ENCODE measurements at regions not wholly inside any gene's neighbourhood (a gene's known extent, or its start where the extent isn't known, plus 50 kb on each side); places are given as distances from the start of the nearest gene placed in this dataset.

DNA sequence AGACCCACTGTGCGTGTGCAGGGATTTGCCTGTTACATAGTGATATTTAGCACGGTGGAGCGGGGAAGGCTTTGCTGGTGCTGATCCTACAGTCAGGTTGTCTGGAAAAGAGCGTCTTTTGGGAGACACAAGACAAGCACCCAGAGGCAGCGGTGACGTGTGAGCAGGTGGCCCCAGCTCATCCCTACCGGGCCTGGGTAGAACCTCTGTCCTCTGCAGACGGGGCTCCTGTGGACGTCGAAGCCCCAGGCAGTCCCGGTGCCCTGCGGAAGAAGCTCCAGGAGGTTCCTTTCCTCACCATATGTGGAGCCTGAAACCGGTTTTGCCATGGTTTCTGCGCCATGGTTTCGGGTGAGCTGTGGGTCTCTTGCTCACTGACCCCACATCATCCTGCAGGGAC lies 68.9 kb upstream of the AFDN start:
- no peaks in the 10 kb centered on the region for H3K36me3 ChIP-seq (ENCODE audit: control insufficient read depth, insufficient read depth, low read length)
- no peak overlapping the region for H3K4me2 ChIP-seq (ENCODE audit: low read depth, low read length)
- no peak overlapping the region for H2BK20ac ChIP-seq (ENCODE audit: low read depth, low read length)
- H2AK9ac ChIP-seq (replicated peaks; ENCODE audit: low read depth, low read length, poor library complexity), result no peak overlapping the region
- no peak overlapping the region for H4K5ac ChIP-seq (ENCODE audit: low read depth, low read length)
- no peaks in the 10 kb centered on the region for H3K79me1 ChIP-seq (ENCODE audit: low read depth in 1 of 2, low read length in 2 of 2)
- ChIA-PET POLR2A (ENCODE audit: unreplicated experiment) (no interaction called here), CTCF (no interaction called here)
- ATAC-seq (ENCODE audit: low read depth) (no peak), DNase-seq (no peak)
- H3K27ac ChIP-seq (ENCODE audit: insufficient read depth, low read length), result no peak overlapping the region
- TF ChIP-seq RAD21 (IDR thresholded peaks at IDR 0.05; ENCODE audit: low read length), result no peak
- no peak for TF ChIP-seq BHLHE40 (IDR thresholded peaks at IDR 0.05; ENCODE audit: low read depth, low read length)
- TF ChIP-seq MAFK (IDR thresholded peaks at IDR 0.05; ENCODE audit: low read depth, low read length), result no peak
- TF ChIP-seq, protein P1, sequence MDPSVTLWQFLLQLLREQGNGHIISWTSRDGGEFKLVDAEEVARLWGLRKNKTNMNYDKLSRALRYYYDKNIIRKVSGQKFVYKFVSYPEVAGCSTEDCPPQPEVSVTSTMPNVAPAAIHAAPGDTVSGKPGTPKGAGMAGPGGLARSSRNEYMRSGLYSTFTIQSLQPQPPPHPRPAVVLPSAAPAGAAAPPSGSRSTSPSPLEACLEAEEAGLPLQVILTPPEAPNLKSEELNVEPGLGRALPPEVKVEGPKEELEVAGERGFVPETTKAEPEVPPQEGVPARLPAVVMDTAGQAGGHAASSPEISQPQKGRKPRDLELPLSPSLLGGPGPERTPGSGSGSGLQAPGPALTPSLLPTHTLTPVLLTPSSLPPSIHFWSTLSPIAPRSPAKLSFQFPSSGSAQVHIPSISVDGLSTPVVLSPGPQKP (IDR thresholded peaks at IDR 0.05; ENCODE audit: borderline replicate concordance, low read depth, low read length), result no peak
- no peaks in the 10 kb centered on the region for H3K27me3 ChIP-seq (ENCODE audit: control insufficient read depth, insufficient read depth, low read length)
- H2AK5ac ChIP-seq (ENCODE audit: low read depth, low read length), result no peak overlapping the region
- no peak overlapping the region for H2BK120ac ChIP-seq (ENCODE audit: low read depth, low read length)
- 78% methylated on average over 5 of the region's 15 CpGs; no CpG with 5 or more reads in 1 of the 2 experiments for WGBS, 2 experiments (ENCODE audit: extremely low coverage in 2 of 2, insufficient read length in 1 of 2)
- no peak overlapping the region for H3K14ac ChIP-seq (replicated peaks; ENCODE audit: low read depth, low read length)
- no peak overlapping the region for H4K91ac ChIP-seq (ENCODE audit: insufficient read depth, low read depth, low read length)
- H3K18ac ChIP-seq (ENCODE audit: low read depth, low read length), result no peak overlapping the region
- no peak overlapping the region for H4K8ac ChIP-seq (ENCODE audit: low read depth in 2 of 2, low read length in 2 of 2)
- H3K56ac ChIP-seq (ENCODE audit: extremely low read depth, insufficient read depth, low read length), result no peak overlapping the region
- dilution Hi-C loops (cut with HindIII; ENCODE audit: low sequenced_read_pairs, unreplicated experiment) (no loop called here), intact Hi-C loops (cut with micrococcal nuclease) (no loop called here), in situ Hi-C loops (cut with MboI; ENCODE audit: low sequenced_read_pairs) (no loop called here)
- no peaks in the 10 kb centered on the region for H3K9me1 ChIP-seq (ENCODE audit: insufficient read depth, low read length)
- H3K9ac ChIP-seq (ENCODE audit: low read depth, low read length), result no peak overlapping the region
- H2BK15ac ChIP-seq (ENCODE audit: low read depth, low read length), result no peak overlapping the region
- H3K4me1 ChIP-seq (ENCODE audit: control insufficient read depth, insufficient read depth, low read length), result no peaks in the 10 kb centered on the region
- H2AFZ ChIP-seq (replicated peaks; ENCODE audit: low read length, poor library complexity), result no peak overlapping the region
- H3K9me3 ChIP-seq (ENCODE audit: control insufficient read depth, insufficient read depth, low read length), result peaks cover 31% of the 10 kb centered on the region
- BruUV-seq (replicated peaks), result no TSS peak
- no peaks in the 10 kb centered on the region for H4K20me1 ChIP-seq (ENCODE audit: insufficient read depth, low read length)
- no peak overlapping the region for H2BK5ac ChIP-seq (ENCODE audit: low read depth, low read length, poor library complexity, severe bottlenecking)
- H3K4me3 ChIP-seq (ENCODE audit: insufficient read depth, low read depth, low read length), result no peak overlapping the region
- no peak overlapping the region for H3K4ac ChIP-seq (ENCODE audit: low read depth, low read length)
- H3K23ac ChIP-seq (ENCODE audit: low read depth, low read length), result no peak overlapping the region

Data from IMR-90 (cell line).